Stimulated activated CD8-positive, alpha-beta memory T cell treated with anti-CD3 and anti-CD28 coated beads, Interleukin-4, amount 100 ng/mL, for 4 hours (primary cell): ENCODE measurements at regions not wholly inside any gene's neighbourhood (a gene's known extent, or its start where the extent isn't known, plus 50 kb on each side); places are given as distances from the start of the nearest gene placed in this dataset.

Source experiments
- DNase-seq, 2 donors: peaks; one replicate each; pipeline ENCODE4 v3.0.0-alpha.2; 2020; ENCODE audit warnings: low read depth in 2 of 2, low spot score in 1 of 2

- DNase-seq = no peak
Observed at GRCh38 chr21:16571594-16571993, 841.8 kb downstream of the USP25 start.

- DNase-seq = no peak
Observed at GRCh38 chr21:16572032-16572431, 842.2 kb downstream of the USP25 start.

GRCh38 chr21:16573578-16573977 is 843.8 kb downstream of the USP25 start:
- no peak for DNase-seq

DNA sequence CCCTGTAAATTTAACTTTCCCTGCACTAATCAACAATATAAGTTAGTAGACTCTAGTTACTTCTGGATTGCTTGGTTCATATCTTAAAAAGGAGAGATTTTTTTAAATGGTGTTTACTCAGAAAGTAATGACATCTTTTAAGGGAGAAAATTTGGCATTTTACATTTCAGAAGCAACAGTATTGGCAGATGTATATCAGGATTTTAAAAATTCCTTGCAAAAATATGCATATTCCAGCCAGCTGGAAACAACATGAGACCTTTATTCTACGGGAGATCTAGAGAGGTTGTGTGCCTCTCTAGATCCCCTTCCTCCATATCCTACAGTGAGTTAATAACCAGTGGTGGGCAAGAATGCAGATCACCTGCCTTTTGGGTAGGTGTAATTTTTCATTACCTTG is 848.2 kb downstream of the USP25 start:
- DNase-seq = no peak

- no peak for DNase-seq
Observed at GRCh38 chr21:16578912-16579311, 849.1 kb downstream of the USP25 start.

GRCh38 chr21:16579538-16579937 is 849.8 kb downstream of the USP25 start:
- DNase-seq = no peak

DNA sequence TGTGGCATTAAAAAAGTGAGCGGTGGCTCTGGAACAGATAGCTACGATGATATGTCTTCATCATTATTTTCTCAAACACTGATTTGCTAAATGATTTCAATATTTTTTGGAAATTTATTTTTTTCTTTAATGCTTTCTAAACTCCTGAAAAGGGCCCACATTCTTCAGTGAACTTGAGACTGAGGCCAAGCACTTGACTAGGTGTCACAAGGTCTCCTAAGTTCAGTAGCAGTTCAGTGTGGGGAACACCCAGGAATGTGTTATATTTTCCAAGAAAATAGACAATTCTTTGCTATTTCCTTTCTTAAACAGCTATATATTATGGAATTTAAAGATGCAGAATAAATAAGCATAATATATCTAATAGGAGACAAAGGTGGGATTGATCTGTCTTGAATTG is 850.9 kb downstream of the USP25 start:
- no peak for DNase-seq

DNA sequence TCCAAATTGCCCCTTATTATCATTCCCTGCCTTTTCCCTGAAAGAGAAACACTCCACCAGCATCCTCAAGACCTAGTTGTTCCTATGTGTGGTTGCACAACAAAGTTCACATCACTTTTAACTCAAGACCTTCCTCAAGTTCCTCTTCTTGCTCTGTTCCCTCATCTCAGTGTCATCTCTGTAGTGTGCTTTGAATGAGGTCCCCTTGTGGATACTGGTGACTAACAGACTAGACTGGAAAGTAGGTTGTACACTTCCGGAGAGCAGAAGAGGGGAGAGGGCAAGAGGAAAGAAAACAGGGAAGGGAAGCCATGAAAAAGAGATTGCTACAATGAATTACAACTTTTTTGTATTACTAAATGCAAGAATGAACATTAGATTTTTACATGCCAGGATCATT is 853.8 kb downstream of the USP25 start:
- no peak for DNase-seq

DNA sequence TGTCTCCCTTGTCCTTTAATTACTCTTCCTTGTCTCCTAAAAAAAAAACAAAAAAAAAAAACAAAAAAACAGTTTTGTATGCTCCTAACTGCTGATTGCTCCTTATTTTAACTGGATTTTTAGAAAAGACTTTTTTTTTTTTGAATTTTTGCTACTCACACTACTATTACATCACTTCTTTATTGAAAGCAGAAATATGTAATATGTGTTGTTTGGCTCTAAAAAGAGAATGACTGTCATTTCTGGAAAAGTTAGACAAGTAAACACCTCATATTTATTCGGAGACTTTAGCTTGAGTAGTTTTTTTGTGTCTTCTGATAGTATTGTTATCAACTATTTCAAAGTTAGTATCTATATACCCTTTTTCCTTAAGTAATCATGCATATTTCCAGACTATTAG is 855.0 kb downstream of the USP25 start:
- DNase-seq = no peak

- no peak for DNase-seq
Observed at GRCh38 chr21:16585896-16586295, 856.1 kb downstream of the USP25 start.

GRCh38 chr21:16587141-16587581 is 857.4 kb downstream of the USP25 start:
- no peak for DNase-seq

DNA sequence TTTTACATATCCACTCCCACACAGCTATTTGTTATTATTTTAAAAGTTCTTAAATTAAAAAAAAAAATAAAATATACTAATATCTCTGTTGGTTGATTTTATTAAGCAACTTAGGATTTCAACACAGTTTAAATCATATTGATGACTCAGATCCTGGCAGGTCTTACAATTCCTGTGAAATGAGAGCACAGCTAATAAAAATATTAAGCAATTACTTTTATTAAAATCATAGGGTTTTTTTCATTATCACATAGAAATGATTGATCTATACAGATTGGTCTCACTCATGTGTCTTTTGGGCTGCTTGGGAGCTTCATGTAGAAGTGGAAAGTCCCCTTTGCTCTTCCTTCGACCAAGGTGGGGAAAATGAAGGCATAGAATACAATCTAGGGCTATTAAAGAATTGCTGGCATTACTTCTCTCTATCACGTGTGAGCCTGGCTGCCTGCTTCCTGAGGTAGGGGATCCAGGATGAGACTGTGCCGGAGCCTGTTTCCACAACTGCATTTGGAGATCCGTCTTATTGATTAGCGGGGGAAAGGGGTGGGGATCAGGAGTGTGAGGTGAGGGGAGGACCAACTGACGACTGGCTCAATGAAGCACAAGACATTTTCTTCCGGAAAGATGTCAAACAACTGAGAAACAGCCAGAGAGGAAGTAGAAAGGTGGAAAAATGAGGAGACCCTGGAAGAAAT is 858.0 kb downstream of the USP25 start:
- DNase-seq = no peak

DNA sequence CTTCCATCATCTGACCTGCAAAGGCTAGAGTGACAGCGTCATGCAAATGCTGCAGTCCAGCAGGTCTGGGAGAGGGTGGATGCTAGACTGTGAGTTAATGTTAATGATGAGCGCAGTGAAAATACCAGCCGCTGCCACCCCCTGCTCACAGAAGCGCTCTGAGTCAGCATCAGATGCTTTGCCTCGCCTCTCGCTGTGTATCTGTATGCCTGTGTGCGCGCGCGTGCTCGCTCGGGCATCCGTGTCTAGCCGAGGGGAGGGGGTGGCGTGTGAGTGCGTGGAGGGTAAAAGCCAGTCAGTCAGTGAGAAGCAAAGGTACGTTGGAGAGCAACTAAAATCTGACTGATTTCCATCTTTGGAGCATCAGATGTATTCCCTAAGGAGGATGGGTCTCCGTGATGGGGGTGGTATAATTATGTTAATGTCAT is 858.7 kb downstream of the USP25 start:
- DNase-seq = no peak

DNA sequence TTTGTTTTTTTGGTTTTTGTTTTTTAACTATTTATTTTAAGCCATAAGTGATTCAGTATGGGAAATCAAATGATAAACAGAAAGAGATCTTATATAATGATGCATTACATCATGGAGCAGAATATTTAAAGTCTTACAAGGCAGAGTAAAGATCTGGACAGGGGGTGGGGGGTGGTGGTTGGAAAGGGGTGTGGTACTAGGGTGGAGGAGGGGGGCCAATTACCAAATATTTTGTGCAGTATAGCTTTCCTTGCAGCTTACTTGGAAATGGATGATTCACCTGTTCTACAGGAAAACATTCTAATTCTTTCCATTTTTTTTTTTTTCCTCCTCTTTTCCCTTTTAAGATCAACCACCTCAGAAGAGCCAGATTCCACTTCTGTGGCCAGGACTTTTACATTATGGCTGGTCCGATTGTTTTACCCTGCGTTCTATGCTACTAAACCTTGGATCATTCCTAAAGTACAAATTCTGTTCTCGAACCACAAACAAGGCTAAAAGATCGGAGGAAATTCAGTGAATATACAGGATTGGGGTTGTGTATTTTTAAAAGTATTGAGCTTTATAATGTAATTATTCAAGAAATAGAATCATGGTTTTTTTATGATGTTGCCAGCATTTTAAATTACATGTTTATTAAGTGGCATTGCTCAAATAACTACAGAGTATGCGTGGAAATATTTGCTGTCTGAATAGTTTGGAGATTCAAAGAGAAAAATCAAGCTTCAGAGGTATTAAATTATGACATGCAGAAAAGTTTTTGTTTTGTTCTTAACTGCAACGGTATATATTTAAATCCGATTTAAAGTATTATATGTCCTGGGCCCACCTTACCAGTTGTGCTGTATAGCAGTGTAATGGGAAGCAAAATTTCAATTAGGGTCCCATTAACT is 859.5 kb downstream of the USP25 start:
- no peak for DNase-seq

- DNase-seq = no peak
Observed at GRCh38 chr21:16590186-16590585, 860.4 kb downstream of the USP25 start.

DNA sequence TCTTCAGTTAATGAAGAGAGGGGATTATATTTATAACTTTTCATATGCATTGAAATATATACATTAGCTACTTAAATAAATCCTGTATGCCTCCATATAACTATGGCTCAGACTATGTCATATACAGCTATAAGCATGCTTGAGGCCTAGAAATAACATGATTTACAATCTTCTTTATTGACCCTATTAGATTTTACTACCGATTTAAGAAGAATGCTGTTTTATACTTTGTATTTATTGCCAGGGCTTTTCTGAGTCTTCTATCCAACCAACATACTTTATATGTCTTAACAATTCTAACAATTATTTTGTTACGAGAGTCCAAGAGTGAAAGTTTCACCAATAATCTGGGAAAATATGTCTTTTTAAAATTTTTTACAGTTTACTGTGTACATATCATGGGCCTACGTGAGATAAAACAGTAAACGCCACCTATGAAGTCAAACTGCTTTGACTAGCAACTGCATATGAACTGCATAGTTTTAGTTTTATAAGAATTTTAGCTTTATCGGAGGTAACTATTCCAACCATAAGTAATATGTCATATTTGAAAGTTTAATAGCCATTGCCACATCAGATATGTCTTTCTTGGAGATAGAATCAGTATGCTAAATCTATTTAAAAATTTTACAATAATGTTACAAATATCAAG is 861.0 kb downstream of the USP25 start:
- no peak for DNase-seq

DNA sequence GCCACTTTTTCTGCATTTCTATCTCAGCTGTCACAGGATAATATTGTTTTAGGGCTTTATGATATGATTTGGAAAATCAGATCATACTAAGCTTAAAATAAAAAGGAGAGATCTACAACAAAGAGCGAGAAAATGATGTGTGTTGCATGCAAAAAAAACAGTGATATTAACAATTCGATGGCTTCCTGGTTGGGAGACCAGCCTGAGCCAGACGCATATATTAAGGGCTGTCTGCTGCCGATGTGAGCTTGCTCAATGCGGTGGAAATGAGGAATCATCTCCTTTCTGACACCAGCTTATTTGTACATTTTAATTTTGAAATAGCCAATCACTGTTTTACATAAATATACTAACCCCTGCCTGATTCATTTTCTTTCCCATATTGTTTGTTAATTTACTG is 862.6 kb downstream of the USP25 start:
- no peak for DNase-seq

DNA sequence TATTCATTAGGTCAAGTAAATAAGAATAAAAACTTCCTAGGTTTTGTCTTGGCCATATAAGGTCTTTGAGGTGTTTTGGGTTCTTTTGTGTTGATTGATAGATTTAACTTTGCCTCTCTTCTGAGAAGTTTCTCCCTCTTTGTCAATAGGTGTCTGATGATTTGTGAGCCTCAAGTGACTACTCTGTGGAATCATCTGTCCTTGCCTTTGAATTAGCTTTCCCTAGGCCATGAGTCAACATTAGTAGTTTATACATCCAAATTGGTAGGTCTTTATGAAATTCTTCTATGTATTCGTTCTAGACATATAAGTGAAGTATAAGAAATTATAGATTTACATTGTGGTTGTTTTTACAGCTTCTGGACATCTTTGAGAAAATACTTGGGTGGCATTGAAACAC is 864.4 kb downstream of the USP25 start:
- no peak for DNase-seq

DNA sequence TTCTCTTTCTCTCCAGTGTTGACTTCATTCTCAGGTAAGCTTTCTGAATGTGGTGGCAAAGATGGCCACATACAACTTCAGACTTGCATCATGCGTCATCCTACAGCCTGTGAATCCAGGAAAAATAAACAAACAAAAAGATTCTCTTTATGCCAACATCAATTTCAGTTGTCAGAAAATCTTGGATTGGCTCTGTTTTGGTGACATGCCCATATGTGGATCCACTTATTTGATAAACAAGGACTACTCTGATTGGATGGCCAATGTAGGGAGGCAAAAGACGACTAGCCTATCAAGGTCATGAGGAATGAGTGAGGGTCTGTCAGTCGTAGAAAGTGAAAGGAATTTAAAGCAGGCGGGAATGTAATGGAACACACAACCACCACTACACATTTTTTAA is 866.6 kb downstream of the USP25 start:
- DNase-seq = no peak

DNA sequence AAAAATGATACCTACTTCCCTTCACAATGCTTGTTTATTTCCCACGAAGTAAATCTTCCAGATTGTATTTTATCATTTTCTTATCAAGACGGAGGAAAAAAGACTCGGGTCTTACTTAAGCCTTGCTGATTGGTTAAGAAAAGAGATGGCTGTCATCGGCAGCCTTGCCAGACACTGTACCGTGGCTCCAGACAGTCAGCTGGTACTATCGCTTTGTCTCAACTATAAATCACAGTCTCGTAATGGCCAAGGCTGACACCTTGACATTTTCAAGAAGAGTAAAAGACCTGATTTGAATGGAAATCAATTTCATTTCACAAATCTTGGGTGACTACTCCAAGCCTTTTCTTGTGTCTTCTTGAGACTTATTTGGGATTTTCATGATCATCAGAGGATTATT is 868.0 kb downstream of the USP25 start:
- DNase-seq = no peak

GRCh38 chr21:16605597-16605996 is 875.8 kb downstream of the USP25 start:
- no peak for DNase-seq

DNA sequence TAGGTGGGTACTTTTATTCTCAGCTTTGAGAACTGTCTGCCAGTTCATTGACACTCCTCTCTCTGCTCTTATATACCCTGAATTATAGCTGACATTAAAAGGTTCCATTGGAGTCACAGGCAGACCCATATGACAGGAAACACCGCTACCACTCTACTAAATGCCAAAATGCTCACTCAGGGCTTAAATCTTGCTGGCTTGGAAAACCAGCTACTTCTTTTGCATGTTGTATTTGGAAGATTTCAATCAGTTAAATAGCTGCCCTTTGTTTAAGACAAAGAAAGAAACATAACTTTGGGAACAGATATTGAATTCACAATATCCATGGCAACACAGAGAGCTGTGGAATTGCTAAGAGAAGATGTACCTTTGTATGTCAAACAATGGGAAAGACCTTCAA is 876.5 kb downstream of the USP25 start:
- no peak for DNase-seq
